ENCODE measurements at regions not wholly inside any gene's neighbourhood (a gene's known extent, or its start where the extent isn't known, plus 50 kb on each side); places are given as distances from the start of the nearest gene placed in this dataset.

GRCh38 chr21:35338881-35339632, 290.0 kb upstream of the RUNX1 start:
- no peak for DNase-seq (ENCODE audit: low spot score)

- DNase-seq (ENCODE audit: low spot score), result no peak
Measured at GRCh38 chr21:35338281-35338680, 289.2 kb upstream of the RUNX1 start.

GRCh38 chr21:35337573-35337972, 288.5 kb upstream of the RUNX1 start:
- no peak for DNase-seq (ENCODE audit: low spot score)

- DNase-seq (ENCODE audit: low spot score), result peak; percentile 11
Measured at GRCh38 chr21:35336534-35336933, 287.4 kb upstream of the RUNX1 start.

- DNase-seq (ENCODE audit: low spot score), result no peak
Measured at GRCh38 chr21:35335951-35336446, 286.9 kb upstream of the RUNX1 start.

- peak; percentile 36 for DNase-seq (ENCODE audit: low spot score)
Measured at GRCh38 chr21:35333831-35334618, 284.9 kb upstream of the RUNX1 start.

GRCh38 chr21:35332841-35333426, 283.8 kb upstream of the RUNX1 start:
- DNase-seq (ENCODE audit: low spot score), result no peak

- DNase-seq (ENCODE audit: low spot score), result no peak
Measured at GRCh38 chr21:35329940-35330660, 281.0 kb upstream of the RUNX1 start.

GRCh38 chr21:35328856-35329455, 279.9 kb upstream of the RUNX1 start:
- no peak for DNase-seq (ENCODE audit: low spot score)

GRCh38 chr21:35326677-35327076, 277.6 kb upstream of the RUNX1 start:
- DNase-seq (ENCODE audit: low spot score), result peak; percentile 18

GRCh38 chr21:35325953-35326352, 276.9 kb upstream of the RUNX1 start:
- no peak for DNase-seq (ENCODE audit: low spot score)

- DNase-seq (ENCODE audit: low spot score), result peak; percentile 83
Measured at GRCh38 chr21:35324372-35325220, 275.5 kb upstream of the RUNX1 start.

- peak; percentile 17 for DNase-seq (ENCODE audit: low spot score)
Measured at GRCh38 chr21:35323947-35324346, 274.8 kb upstream of the RUNX1 start.

- no peak for DNase-seq (ENCODE audit: low spot score)
Measured at GRCh38 chr21:35321322-35322200, 272.5 kb upstream of the RUNX1 start.

GRCh38 chr21:35319684-35320283, 270.7 kb upstream of the RUNX1 start:
- no peak for DNase-seq (ENCODE audit: low spot score)

- no peak for DNase-seq (ENCODE audit: low spot score)
Measured at GRCh38 chr21:35316933-35317332, 267.8 kb upstream of the RUNX1 start.

- DNase-seq (ENCODE audit: low spot score), result no peak
Measured at GRCh38 chr21:35316456-35316855, 267.4 kb upstream of the RUNX1 start.

GRCh38 chr21:35314857-35315582, 265.9 kb upstream of the RUNX1 start:
- no peak for DNase-seq (ENCODE audit: low spot score)

GRCh38 chr21:35311985-35312384, 262.9 kb upstream of the RUNX1 start:
- no peak for DNase-seq (ENCODE audit: low spot score)
